GM23338 (cell line): ENCODE measurements at regions not wholly inside any gene's neighbourhood (a gene's known extent, or its start where the extent isn't known, plus 50 kb on each side); places are given as distances from the start of the nearest gene placed in this dataset.

ENCODE experiments used
- ATAC-seq: fragments of 200-7000 bp; cut with Tn5 transposase; 3 replicates; pipeline ENCODE4 v1.9.1; 2020
- DNase-seq: peaks from one replicate; pipeline ENCODE4 v3.0.0-alpha.2; 2015; ENCODE audit warnings: low spot score
- H2AFZ ChIP-seq: fragments of 200-600 bp; sonication (generic); 2 replicates; pipeline ENCODE4 v1.8.0; 2016; ENCODE audit warnings: antibody characterized with exemption, mild to moderate bottlenecking, moderate library complexity
- H3F3A ChIP-seq: fragments of 200-600 bp; sonication (generic); replicated peaks from 2 replicates; pipeline ENCODE4 v1.8.0; 2017; ENCODE audit warnings: antibody characterized with exemption, mixed run types, low read depth
- H3K27ac ChIP-seq: fragments of 200-600 bp; sonication (generic); 2 replicates; pipeline ENCODE4 v1.6.1; 2016; ENCODE audit warnings: low read depth
- H3K27me3 ChIP-seq: fragments of 200-600 bp; sonication (generic); 2 replicates; pipeline ENCODE4 v1.8.0; 2016; ENCODE audit warnings: mild to moderate bottlenecking, mixed run types, moderate library complexity; ENCODE audit not compliant: insufficient read depth
- H3K36me3 ChIP-seq: fragments of 200-600 bp; sonication (generic); 2 replicates; pipeline ENCODE4 v1.8.0; 2016; ENCODE audit warnings: mild to moderate bottlenecking; ENCODE audit not compliant: insufficient read depth
- H3K4me1 ChIP-seq: fragments of 200-600 bp; sonication (generic); 2 replicates; pipeline ENCODE4 v1.8.0; 2016; ENCODE audit warnings: mild to moderate bottlenecking, moderate library complexity; ENCODE audit not compliant: insufficient read depth
- H3K4me2 ChIP-seq: fragments of 200-600 bp; sonication (generic); 2 replicates; pipeline ENCODE4 v1.7.1; 2017; ENCODE audit warnings: mixed run types
- H3K4me3 ChIP-seq: fragments of 200-600 bp; sonication (generic); 2 replicates; pipeline ENCODE4 v1.6.1; 2016; ENCODE audit warnings: mixed run types
- H3K79me2 ChIP-seq: fragments of 200-600 bp; sonication (generic); replicated peaks from 2 replicates; pipeline ENCODE4 v1.8.0; 2017; ENCODE audit warnings: mild to moderate bottlenecking; ENCODE audit not compliant: insufficient read depth
- H3K9me2 ChIP-seq: fragments of 200-600 bp; sonication (generic); 2 replicates; pipeline ENCODE4 v1.8.0; 2017; ENCODE audit not compliant: insufficient read depth
- H4K20me1 ChIP-seq: fragments of 200-600 bp; sonication (generic); replicated peaks from 2 replicates; pipeline ENCODE4 v1.8.0; 2017; ENCODE audit warnings: mild to moderate bottlenecking; ENCODE audit not compliant: insufficient read depth
- H3K27ac Mint-ChIP-seq: 2 replicates; pipeline ENCODE4 v1.8.0; 2020; ENCODE audit warnings: inconsistent platforms, mild to moderate bottlenecking, moderate library complexity, mixed read lengths
- H3K27me3 Mint-ChIP-seq: 3 replicates; pipeline ENCODE4 v1.8.0; 2022; ENCODE audit warnings: low read depth, mild to moderate bottlenecking, moderate library complexity, mixed read lengths, inconsistent platforms; ENCODE audit not compliant: insufficient read depth, poor library complexity
- H3K36me3 Mint-ChIP-seq: 3 replicates; pipeline ENCODE4 v1.8.0; 2021; ENCODE audit warnings: low read depth, mild to moderate bottlenecking, inconsistent platforms, moderate library complexity, mixed read lengths
- H3K4me1 Mint-ChIP-seq: 3 replicates; pipeline ENCODE4 v1.8.0; 2020; ENCODE audit warnings: mild to moderate bottlenecking, inconsistent platforms, mixed read lengths
- H3K4me3 Mint-ChIP-seq: 3 replicates; pipeline ENCODE4 v1.8.0; 2021; ENCODE audit warnings: moderate library complexity, mild to moderate bottlenecking, inconsistent platforms, mixed read lengths
- H3K9me3 Mint-ChIP-seq: 3 replicates; pipeline ENCODE4 v1.8.0; 2020; ENCODE audit warnings: moderate library complexity, mild to moderate bottlenecking, inconsistent platforms, mixed read lengths
- EZH2phosphoT487 ChIP-seq: fragments of 200-600 bp; sonication (generic); IDR thresholded peaks from one replicate; pipeline ENCODE4 v1.8.1; 2018; ENCODE audit warnings: antibody characterized with exemption; ENCODE audit not compliant: unreplicated experiment
- JUNB ChIP-seq: IDR thresholded peaks from one replicate; pipeline ENCODE4 v1.6.1; 2016; ENCODE audit warnings: antibody characterized with exemption; ENCODE audit not compliant: unreplicated experiment
- NANOG ChIP-seq: IDR thresholded peaks from 2 replicates; pipeline ENCODE4 v1.6.1; 2016; ENCODE audit warnings: antibody characterized with exemption, borderline replicate concordance
- POLR2AphosphoS5 ChIP-seq: IDR thresholded peaks from 2 replicates; pipeline ENCODE4 v1.6.1; 2016; ENCODE audit warnings: antibody characterized with exemption, low read depth
- ZNF114 ChIP-seq: fragments of 250-450 bp; sonication (Bioruptor Pico); IDR thresholded peaks from 2 replicates; pipeline ENCODE4 v1.5.0; 2020; ENCODE audit warnings: mild to moderate bottlenecking, moderate library complexity
- ZNF331 ChIP-seq: fragments of 250-450 bp; sonication (Bioruptor Pico); IDR thresholded peaks from 2 replicates; pipeline ENCODE4 v1.5.0; 2020; ENCODE audit warnings: low read depth, mild to moderate bottlenecking, moderate library complexity
- TF ChIP-seq, protein P1 (sequence below): fragments of 250-450 bp; sonication (Bioruptor Pico); IDR thresholded peaks from 2 replicates; pipeline ENCODE4 v1.5.0; 2020; ENCODE audit warnings: mild to moderate bottlenecking, moderate library complexity
- TF ChIP-seq, protein P2 (sequence below): IDR thresholded peaks from one replicate; pipeline ENCODE4 v1.6.1; 2018; ENCODE audit warnings: antibody characterized with exemption; ENCODE audit not compliant: unreplicated experiment
- TF ChIP-seq, protein P3 (sequence below), 2 experiments: fragments of 200-600 bp in 1 of 2; sonication (generic) in 1 of 2; conservative IDR thresholded peaks; 2 replicates each; pipeline versions ENCODE4 v1.5.1 to v1.6.1; 2016 to 2017; ENCODE audit warnings: antibody characterized with exemption in 2 of 2, low read depth in 2 of 2, mild to moderate bottlenecking in 2 of 2, moderate library complexity in 1 of 2

DNA sequence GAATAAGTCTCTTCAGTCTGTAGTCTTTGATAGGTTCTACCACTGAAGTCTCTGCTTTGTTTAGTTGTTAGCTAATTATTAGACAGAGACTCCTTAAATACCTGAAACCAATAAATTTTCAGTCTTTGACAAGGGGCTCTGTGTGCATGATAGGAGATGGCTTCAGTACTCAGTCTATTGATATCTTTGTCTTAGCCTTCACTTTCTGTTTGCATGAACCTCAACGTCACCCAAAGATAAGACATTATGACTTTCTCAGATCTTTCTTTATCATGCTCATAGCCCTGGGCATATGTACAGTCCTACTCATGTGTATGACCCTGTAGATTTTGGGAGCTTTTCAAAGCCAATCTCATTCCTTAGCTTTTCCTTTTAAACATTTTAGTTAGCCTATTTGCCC is 183.5 kb upstream of the GCFC2 start:
- H3K27ac Mint-ChIP-seq: no peak overlapping the region
- H3K4me3 ChIP-seq: no peak overlapping the region
- no peak for ATAC-seq

More for the DNA sequence above, 183.5 kb upstream of the GCFC2 start:
- Histone ChIP-seq H3K27me3 (no peaks in the 10 kb centered on the region), H3K27ac (no peak overlapping the region), H3F3A (no peaks in the 10 kb centered on the region), H3K79me2 (no peaks in the 10 kb centered on the region), H4K20me1 (no peaks in the 10 kb centered on the region), H3K9me2 (no peaks in the 10 kb centered on the region), H3K4me1 (no peaks in the 10 kb centered on the region), H3K36me3 (no peaks in the 10 kb centered on the region), H3K4me2 (no peak overlapping the region), H2AFZ (no peak overlapping the region)
- DNase-seq: no peak
- Mint-ChIP-seq H3K36me3 (no peaks in the 10 kb centered on the region), H3K4me3 (no peak overlapping the region), H3K4me1 (peaks cover 3% of the 10 kb centered on the region; the same call in 2 of the 3 replicates), H3K9me3 (no peaks in the 10 kb centered on the region), H3K27me3 (peaks cover 2% of the 10 kb centered on the region)
- TF ChIP-seq ZNF331 (CRISPR knock-in tag) (no peak), POLR2AphosphoS5 (no peak), NANOG (no peak), ZNF114 (CRISPR knock-in tag) (no peak), JUNB (no peak), EZH2phosphoT487 (no peak)
- TF ChIP-seq, protein P1, sequence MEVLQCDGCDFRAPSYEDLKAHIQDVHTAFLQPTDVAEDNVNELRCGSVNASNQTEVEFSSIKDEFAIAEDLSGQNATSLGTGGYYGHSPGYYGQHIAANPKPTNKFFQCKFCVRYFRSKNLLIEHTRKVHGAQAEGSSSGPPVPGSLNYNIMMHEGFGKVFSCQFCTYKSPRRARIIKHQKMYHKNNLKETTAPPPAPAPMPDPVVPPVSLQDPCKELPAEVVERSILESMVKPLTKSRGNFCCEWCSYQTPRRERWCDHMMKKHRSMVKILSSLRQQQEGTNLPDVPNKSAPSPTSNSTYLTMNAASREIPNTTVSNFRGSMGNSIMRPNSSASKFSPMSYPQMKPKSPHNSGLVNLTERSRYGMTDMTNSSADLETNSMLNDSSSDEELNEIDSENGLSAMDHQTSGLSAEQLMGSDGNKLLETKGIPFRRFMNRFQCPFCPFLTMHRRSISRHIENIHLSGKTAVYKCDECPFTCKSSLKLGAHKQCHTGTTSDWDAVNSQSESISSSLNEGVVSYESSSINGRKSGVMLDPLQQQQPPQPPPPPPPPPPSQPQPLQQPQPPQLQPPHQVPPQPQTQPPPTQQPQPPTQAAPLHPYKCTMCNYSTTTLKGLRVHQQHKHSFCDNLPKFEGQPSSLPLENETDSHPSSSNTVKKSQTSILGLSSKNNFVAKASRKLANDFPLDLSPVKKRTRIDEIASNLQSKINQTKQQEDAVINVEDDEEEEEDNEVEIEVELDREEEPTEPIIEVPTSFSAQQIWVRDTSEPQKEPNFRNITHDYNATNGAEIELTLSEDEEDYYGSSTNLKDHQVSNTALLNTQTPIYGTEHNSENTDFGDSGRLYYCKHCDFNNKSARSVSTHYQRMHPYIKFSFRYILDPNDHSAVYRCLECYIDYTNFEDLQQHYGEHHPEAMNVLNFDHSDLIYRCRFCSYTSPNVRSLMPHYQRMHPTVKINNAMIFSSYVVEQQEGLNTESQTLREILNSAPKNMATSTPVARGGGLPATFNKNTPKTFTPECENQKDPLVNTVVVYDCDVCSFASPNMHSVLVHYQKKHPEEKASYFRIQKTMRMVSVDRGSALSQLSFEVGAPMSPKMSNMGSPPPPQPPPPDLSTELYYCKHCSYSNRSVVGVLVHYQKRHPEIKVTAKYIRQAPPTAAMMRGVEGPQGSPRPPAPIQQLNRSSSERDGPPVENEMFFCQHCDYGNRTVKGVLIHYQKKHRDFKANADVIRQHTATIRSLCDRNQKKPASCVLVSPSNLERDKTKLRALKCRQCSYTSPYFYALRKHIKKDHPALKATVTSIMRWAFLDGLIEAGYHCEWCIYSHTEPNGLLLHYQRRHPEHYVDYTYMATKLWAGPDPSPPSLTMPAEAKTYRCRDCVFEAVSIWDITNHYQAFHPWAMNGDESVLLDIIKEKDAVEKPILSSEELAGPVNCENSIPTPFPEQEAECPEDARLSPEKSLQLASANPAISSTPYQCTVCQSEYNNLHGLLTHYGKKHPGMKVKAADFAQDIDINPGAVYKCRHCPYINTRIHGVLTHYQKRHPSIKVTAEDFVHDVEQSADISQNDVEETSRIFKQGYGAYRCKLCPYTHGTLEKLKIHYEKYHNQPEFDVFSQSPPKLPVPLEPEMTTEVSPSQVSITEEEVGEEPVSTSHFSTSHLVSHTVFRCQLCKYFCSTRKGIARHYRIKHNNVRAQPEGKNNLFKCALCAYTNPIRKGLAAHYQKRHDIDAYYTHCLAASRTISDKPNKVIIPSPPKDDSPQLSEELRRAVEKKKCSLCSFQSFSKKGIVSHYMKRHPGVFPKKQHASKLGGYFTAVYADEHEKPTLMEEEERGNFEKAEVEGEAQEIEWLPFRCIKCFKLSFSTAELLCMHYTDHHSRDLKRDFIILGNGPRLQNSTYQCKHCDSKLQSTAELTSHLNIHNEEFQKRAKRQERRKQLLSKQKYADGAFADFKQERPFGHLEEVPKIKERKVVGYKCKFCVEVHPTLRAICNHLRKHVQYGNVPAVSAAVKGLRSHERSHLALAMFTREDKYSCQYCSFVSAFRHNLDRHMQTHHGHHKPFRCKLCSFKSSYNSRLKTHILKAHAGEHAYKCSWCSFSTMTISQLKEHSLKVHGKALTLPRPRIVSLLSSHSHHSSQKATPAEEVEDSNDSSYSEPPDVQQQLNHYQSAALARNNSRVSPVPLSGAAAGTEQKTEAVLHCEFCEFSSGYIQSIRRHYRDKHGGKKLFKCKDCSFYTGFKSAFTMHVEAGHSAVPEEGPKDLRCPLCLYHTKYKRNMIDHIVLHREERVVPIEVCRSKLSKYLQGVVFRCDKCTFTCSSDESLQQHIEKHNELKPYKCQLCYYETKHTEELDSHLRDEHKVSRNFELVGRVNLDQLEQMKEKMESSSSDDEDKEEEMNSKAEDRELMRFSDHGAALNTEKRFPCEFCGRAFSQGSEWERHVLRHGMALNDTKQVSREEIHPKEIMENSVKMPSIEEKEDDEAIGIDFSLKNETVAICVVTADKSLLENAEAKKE (CRISPR knock-in tag): no peak
- TF ChIP-seq, protein P2, sequence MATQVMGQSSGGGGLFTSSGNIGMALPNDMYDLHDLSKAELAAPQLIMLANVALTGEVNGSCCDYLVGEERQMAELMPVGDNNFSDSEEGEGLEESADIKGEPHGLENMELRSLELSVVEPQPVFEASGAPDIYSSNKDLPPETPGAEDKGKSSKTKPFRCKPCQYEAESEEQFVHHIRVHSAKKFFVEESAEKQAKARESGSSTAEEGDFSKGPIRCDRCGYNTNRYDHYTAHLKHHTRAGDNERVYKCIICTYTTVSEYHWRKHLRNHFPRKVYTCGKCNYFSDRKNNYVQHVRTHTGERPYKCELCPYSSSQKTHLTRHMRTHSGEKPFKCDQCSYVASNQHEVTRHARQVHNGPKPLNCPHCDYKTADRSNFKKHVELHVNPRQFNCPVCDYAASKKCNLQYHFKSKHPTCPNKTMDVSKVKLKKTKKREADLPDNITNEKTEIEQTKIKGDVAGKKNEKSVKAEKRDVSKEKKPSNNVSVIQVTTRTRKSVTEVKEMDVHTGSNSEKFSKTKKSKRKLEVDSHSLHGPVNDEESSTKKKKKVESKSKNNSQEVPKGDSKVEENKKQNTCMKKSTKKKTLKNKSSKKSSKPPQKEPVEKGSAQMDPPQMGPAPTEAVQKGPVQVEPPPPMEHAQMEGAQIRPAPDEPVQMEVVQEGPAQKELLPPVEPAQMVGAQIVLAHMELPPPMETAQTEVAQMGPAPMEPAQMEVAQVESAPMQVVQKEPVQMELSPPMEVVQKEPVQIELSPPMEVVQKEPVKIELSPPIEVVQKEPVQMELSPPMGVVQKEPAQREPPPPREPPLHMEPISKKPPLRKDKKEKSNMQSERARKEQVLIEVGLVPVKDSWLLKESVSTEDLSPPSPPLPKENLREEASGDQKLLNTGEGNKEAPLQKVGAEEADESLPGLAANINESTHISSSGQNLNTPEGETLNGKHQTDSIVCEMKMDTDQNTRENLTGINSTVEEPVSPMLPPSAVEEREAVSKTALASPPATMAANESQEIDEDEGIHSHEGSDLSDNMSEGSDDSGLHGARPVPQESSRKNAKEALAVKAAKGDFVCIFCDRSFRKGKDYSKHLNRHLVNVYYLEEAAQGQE: no peak
- TF ChIP-seq, protein P3, sequence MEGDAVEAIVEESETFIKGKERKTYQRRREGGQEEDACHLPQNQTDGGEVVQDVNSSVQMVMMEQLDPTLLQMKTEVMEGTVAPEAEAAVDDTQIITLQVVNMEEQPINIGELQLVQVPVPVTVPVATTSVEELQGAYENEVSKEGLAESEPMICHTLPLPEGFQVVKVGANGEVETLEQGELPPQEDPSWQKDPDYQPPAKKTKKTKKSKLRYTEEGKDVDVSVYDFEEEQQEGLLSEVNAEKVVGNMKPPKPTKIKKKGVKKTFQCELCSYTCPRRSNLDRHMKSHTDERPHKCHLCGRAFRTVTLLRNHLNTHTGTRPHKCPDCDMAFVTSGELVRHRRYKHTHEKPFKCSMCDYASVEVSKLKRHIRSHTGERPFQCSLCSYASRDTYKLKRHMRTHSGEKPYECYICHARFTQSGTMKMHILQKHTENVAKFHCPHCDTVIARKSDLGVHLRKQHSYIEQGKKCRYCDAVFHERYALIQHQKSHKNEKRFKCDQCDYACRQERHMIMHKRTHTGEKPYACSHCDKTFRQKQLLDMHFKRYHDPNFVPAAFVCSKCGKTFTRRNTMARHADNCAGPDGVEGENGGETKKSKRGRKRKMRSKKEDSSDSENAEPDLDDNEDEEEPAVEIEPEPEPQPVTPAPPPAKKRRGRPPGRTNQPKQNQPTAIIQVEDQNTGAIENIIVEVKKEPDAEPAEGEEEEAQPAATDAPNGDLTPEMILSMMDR (conservative IDR thresholded peaks at IDR 0.05; ENCODE audit: low read depth in 2 of 2): no peak
